K562 (cell line): ENCODE measurements at regions not wholly inside any gene's neighbourhood (a gene's known extent, or its start where the extent isn't known, plus 50 kb on each side); places are given as distances from the start of the nearest gene placed in this dataset.

Experiments used
- ATAC-seq: fragments of 200-7000 bp; cut with Tn5 transposase; 3 replicates; pipeline ENCODE4 v1.9.1; 2020; ENCODE audit warnings: moderate library complexity
- BruUV-seq: library from RNA; stranded (reverse); fragments of 400-500 nt; replicated peaks from 2 replicates; lab custom pipeline; 2021; lab: Mats Ljungman, UMichigan
- CTCF ChIA-PET: fragments of 300-600 bp; formaldehyde crosslinking; extraction: SDS; loops from one replicate; lab custom pipeline; 2021; ENCODE audit warnings: low intra/inter-chr PET ratio; lab: Yijun Ruan, JAX
- POLR2A ChIA-PET: fragments of 300-600, 350-650 bp; sonication (Branson Sonifier 250); formaldehyde crosslinking; extraction: SDS; loops from one replicate; lab custom pipeline; 2021; ENCODE audit warnings: antibody characterized with exemption, inconsistent platforms; lab: Yijun Ruan, JAX
- DNase-seq, 4 experiments: peaks; one replicate each; pipeline versions ENCODE4 v3.0.0 to v3.0.0-alpha.2; 2011 to 2018; ENCODE audit warnings: low spot score in 3 of 4, mixed read lengths in 3 of 4; ENCODE audit errors: extremely low read depth in 1 of 4
- FAIRE-seq: peaks from 2 replicates; lab custom pipeline; 2011; peaks lifted over from hg19 to GRCh38; lab: Jason Lieb, UNC
- H2AFZ ChIP-seq: 2 replicates; pipeline ENCODE4 v1.6.0; 2011; ENCODE audit warnings: low read depth, low read length, control low read depth, inconsistent platforms
- H3K27ac ChIP-seq: fragments of 200-600 bp; 3 replicates; pipeline ENCODE4 v1.8.0; 2011; ENCODE audit warnings: low read depth, mild to moderate bottlenecking, control low read depth, inconsistent platforms, low read length, moderate library complexity, mixed read lengths; ENCODE audit errors: extremely low read depth
- H3K27me3 ChIP-seq, 2 experiments: fragments of 300-600 bp in 1 of 2; 2 replicates in 1 of 2; 3 replicates in 1 of 2; pipeline versions ENCODE4 v1.6.0 to v1.8.0; 2011; ENCODE audit warnings: inconsistent platforms in 2 of 2, low read length in 2 of 2, mild to moderate bottlenecking in 1 of 2, mixed read lengths in 1 of 2, moderate library complexity in 1 of 2; ENCODE audit not compliant: control insufficient read depth in 2 of 2, insufficient read depth in 2 of 2
- H3K36me3 ChIP-seq: fragments of 300-600 bp; 3 replicates; pipeline ENCODE4 v1.8.0; 2011; ENCODE audit warnings: mild to moderate bottlenecking, low read length, inconsistent platforms; ENCODE audit not compliant: control insufficient read depth, insufficient read depth
- H3K4me1 ChIP-seq, 2 experiments: fragments of 200-600 bp in 1 of 2; replicated peaks in 1 of 2; 2 replicates in 1 of 2; 3 replicates in 1 of 2; pipeline versions ENCODE4 v1.5.1 to v1.8.0; 2011; ENCODE audit warnings: inconsistent platforms in 2 of 2, low read length in 2 of 2, mild to moderate bottlenecking in 1 of 2, mixed read lengths in 1 of 2, moderate library complexity in 1 of 2; ENCODE audit not compliant: control insufficient read depth in 2 of 2, insufficient read depth in 2 of 2
- H3K4me2 ChIP-seq: 2 replicates; pipeline ENCODE4 v1.6.1; 2011; ENCODE audit warnings: low read length, control low read depth, inconsistent platforms, mixed read lengths; ENCODE audit not compliant: insufficient read depth
- H3K4me3 ChIP-seq: fragments of 200-600 bp; sonication (generic), shearing (Covaris generic); 2 replicates; pipeline ENCODE4 v1.5.1; 2016; ENCODE audit warnings: control low read depth, inconsistent platforms
- H3K79me2 ChIP-seq: fragments of 200-600 bp; 3 replicates; pipeline ENCODE4 v1.8.0; 2011; ENCODE audit warnings: low read length, inconsistent platforms; ENCODE audit not compliant: control insufficient read depth, insufficient read depth
- H3K9ac ChIP-seq, 2 experiments: 2 replicates each; pipeline versions ENCODE4 v1.6.0 to v1.6.1; 2011; ENCODE audit warnings: low read depth in 2 of 2, low read length in 2 of 2, control low read depth in 1 of 2, inconsistent platforms in 1 of 2, mild to moderate bottlenecking in 1 of 2, mixed read lengths in 1 of 2; ENCODE audit not compliant: insufficient read depth in 1 of 2
- H3K9me1 ChIP-seq: one replicate; pipeline ENCODE4 v1.6.0; 2011; ENCODE audit warnings: inconsistent platforms, mild to moderate bottlenecking, low read length, moderate library complexity; ENCODE audit not compliant: control insufficient read depth, insufficient read depth
- H3K9me3 ChIP-seq: replicated peaks from 2 replicates; pipeline ENCODE4 v1.5.1; 2011; ENCODE audit warnings: low read depth, low read length, inconsistent platforms; ENCODE audit not compliant: control insufficient read depth, insufficient read depth
- H4K20me1 ChIP-seq: replicated peaks from 2 replicates; pipeline ENCODE4 v1.6.1; 2011; ENCODE audit warnings: low read length, inconsistent platforms, mixed read lengths; ENCODE audit not compliant: control insufficient read depth, insufficient read depth
- EZH2 ChIP-seq: IDR thresholded peaks from 2 replicates; pipeline ENCODE4 v1.6.1; 2012; ENCODE audit warnings: low read depth, mild to moderate bottlenecking, inconsistent platforms, low read length, borderline replicate concordance
- FOXA1 ChIP-seq: fragments of 450-650 bp; IDR thresholded peaks from 2 replicates; pipeline ENCODE4 v1.6.1; 2016; ENCODE audit warnings: mild to moderate bottlenecking, borderline replicate concordance
- ZNF41 ChIP-seq: fragments of 250-450 bp; sonication (Bioruptor Pico); conservative IDR thresholded peaks from 2 replicates; pipeline ENCODE4 v1.4.0; 2020; ENCODE audit warnings: mild to moderate bottlenecking
- ZSCAN29 ChIP-seq: fragments of 450-650 bp; IDR thresholded peaks from 2 replicates; pipeline ENCODE4 v1.6.1; 2017
- WGBS: fragments of 100-300 bp; shearing (Covaris generic); methylation state at CpG from one replicate; pipeline ENCODE4 v1.1.6; 2016; ENCODE audit warnings: low coverage, mixed read lengths; ENCODE audit not compliant: insufficient coverage; ENCODE audit errors: missing lambda C conversion rate; 5-methylcytosine and 5-hydroxymethylcytosine counted together
- in situ Hi-C: fragments of 300-500 bp; cut with MboI; formaldehyde crosslinking; loops from 4 replicates; pipeline ENCODE4 v1.15.0; 2018; ENCODE audit warnings: inconsistent platforms, mixed read lengths
- intact Hi-C: fragments of 100-400 bp; cut with micrococcal nuclease; formaldehyde crosslinking; loops from 2 replicates; pipeline ENCODE4 v1.14.2; 2022
- TF ChIP-seq, protein P1 (sequence below): IDR thresholded peaks from 2 replicates; pipeline ENCODE4 v1.6.1; 2011; ENCODE audit warnings: borderline replicate concordance, low read depth, mild to moderate bottlenecking, moderate library complexity, low read length; ENCODE audit not compliant: insufficient read depth, poor library complexity, severe bottlenecking
- TF ChIP-seq, protein P2 (sequence below): sonication (generic); formaldehyde crosslinking; IDR thresholded peaks from 2 replicates; pipeline ENCODE4 v1.4.0; 2020; ENCODE audit warnings: mild to moderate bottlenecking, missing genetic modification reagents

DNA sequence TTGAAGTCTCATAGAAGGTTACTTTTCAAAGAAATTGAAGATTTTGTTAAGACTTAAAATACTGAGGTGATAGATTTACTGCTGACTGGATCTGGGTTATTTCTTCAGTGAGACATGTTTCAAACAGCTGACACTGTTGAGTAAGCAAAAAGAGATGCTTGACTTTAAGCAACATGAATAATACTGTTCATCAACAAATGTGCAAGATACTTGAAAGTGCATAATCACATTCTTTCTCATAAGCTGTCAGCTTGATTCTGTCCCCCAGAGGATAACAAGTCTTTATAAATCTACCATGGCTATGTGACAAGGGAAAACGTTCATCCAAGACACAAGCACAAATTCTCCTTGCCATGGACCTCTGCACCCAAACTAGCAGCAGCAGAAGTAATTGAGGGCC lies 260.1 kb upstream of the CDH18 start:
- FAIRE-seq (no peak), DNase-seq (no peak), ATAC-seq (no peak)
- TF ChIP-seq ZNF41 (no peak), FOXA1 (no peak), ZSCAN29 (no peak), EZH2 (no peak)
- TF ChIP-seq, protein P1, sequence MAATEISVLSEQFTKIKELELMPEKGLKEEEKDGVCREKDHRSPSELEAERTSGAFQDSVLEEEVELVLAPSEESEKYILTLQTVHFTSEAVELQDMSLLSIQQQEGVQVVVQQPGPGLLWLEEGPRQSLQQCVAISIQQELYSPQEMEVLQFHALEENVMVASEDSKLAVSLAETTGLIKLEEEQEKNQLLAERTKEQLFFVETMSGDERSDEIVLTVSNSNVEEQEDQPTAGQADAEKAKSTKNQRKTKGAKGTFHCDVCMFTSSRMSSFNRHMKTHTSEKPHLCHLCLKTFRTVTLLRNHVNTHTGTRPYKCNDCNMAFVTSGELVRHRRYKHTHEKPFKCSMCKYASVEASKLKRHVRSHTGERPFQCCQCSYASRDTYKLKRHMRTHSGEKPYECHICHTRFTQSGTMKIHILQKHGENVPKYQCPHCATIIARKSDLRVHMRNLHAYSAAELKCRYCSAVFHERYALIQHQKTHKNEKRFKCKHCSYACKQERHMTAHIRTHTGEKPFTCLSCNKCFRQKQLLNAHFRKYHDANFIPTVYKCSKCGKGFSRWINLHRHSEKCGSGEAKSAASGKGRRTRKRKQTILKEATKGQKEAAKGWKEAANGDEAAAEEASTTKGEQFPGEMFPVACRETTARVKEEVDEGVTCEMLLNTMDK = no peak
- TF ChIP-seq, protein P2, sequence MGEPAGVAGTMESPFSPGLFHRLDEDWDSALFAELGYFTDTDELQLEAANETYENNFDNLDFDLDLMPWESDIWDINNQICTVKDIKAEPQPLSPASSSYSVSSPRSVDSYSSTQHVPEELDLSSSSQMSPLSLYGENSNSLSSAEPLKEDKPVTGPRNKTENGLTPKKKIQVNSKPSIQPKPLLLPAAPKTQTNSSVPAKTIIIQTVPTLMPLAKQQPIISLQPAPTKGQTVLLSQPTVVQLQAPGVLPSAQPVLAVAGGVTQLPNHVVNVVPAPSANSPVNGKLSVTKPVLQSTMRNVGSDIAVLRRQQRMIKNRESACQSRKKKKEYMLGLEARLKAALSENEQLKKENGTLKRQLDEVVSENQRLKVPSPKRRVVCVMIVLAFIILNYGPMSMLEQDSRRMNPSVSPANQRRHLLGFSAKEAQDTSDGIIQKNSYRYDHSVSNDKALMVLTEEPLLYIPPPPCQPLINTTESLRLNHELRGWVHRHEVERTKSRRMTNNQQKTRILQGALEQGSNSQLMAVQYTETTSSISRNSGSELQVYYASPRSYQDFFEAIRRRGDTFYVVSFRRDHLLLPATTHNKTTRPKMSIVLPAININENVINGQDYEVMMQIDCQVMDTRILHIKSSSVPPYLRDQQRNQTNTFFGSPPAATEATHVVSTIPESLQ (CRISPR knock-in tag) = no peak
- H2AFZ ChIP-seq = no peak overlapping the region
- in situ Hi-C loops = no loop called here
- no peaks in the 10 kb centered on the region for H3K36me3 ChIP-seq
- H3K27ac ChIP-seq = no peak overlapping the region
- intact Hi-C loops = no loop called here
- no peaks in the 10 kb centered on the region for H3K9me3 ChIP-seq
- POLR2A ChIA-PET = no interaction called here
- H3K79me2 ChIP-seq = no peaks in the 10 kb centered on the region
- no peaks in the 10 kb centered on the region for H4K20me1 ChIP-seq
- no peaks in the 10 kb centered on the region for H3K9me1 ChIP-seq
- H3K27me3 ChIP-seq = no peaks in the 10 kb centered on the region
- BruUV-seq = no TSS peak
- no peak overlapping the region for H3K4me3 ChIP-seq
- H3K4me1 ChIP-seq = no peaks in the 10 kb centered on the region
- 0% methylated on average over 1 of the region's 1 CpG for WGBS
- CTCF ChIA-PET = no interaction called here
- H3K4me2 ChIP-seq = no peak overlapping the region
- H3K9ac ChIP-seq = no peak overlapping the region
